Ectodermal cell (in vitro differentiated cells): ENCODE measurements at regions not wholly inside any gene's neighbourhood (a gene's known extent, or its start where the extent isn't known, plus 50 kb on each side); places are given as distances from the start of the nearest gene placed in this dataset.

Source experiments
- H3K27ac ChIP-seq: 2 replicates; pipeline ENCODE4 v1.7.0; 2013; ENCODE audit warnings: mild to moderate bottlenecking, low read depth, low read length; ENCODE audit not compliant: insufficient read depth, poor library complexity, severe bottlenecking
- H3K27me3 ChIP-seq: 2 replicates; pipeline ENCODE4 v1.7.0; 2013; ENCODE audit warnings: mild to moderate bottlenecking, low read length; ENCODE audit not compliant: insufficient read depth, control insufficient read depth, poor library complexity, severe bottlenecking
- H3K36me3 ChIP-seq: one replicate; pipeline ENCODE4 v1.7.0; 2013; ENCODE audit warnings: low read length; ENCODE audit not compliant: control insufficient read depth, insufficient read depth
- H3K4me1 ChIP-seq: one replicate; pipeline ENCODE4 v1.7.0; 2013; ENCODE audit warnings: low read length; ENCODE audit not compliant: control insufficient read depth, insufficient read depth
- H3K4me3 ChIP-seq: 2 replicates; pipeline ENCODE4 v1.7.0; 2013; ENCODE audit warnings: low read depth, low read length, control low read depth; ENCODE audit not compliant: insufficient read depth
- H3K9me3 ChIP-seq: 2 replicates; pipeline ENCODE4 v1.7.0; 2013; ENCODE audit warnings: mild to moderate bottlenecking, low read length, moderate library complexity; ENCODE audit not compliant: control insufficient read depth
- WGBS, 2 experiments: methylation state at CpG; one replicate each; pipeline ENCODE4 v1.1.7; 2013; ENCODE audit warnings: missing lambda C conversion rate in 2 of 2; 5-methylcytosine and 5-hydroxymethylcytosine counted together

DNA sequence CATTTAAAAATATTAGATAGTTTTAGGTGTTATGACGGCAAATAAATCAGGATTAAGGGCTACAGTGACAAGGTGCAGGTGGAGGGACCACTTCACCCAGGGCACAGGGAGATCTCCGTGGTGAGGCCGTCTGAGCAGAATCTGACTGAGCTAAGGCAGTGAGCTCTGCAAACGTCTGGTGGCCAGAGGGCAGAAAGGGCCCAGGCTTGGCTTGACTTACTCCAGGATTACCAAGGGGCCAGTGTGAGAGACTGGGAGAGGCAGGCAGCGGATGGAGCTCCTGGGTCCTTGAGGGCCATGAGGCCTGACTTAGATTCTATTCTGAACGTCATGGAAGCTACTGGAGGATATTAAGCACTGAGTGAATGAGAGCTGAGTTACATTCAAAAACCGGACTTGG lies 125.9 kb upstream of the B3GAT1 start:
- Histone ChIP-seq H3K27me3 (no peaks in the 10 kb centered on the region), H3K9me3 (no peaks in the 10 kb centered on the region), H3K36me3 (no peaks in the 10 kb centered on the region), H3K4me1 (peaks cover 11% of the 10 kb centered on the region), H3K27ac (no peak overlapping the region), H3K4me3 (no peak overlapping the region)
- WGBS, 2 experiments = 90 to 91% methylated on average over 7 of the region's 7 CpGs

DNA sequence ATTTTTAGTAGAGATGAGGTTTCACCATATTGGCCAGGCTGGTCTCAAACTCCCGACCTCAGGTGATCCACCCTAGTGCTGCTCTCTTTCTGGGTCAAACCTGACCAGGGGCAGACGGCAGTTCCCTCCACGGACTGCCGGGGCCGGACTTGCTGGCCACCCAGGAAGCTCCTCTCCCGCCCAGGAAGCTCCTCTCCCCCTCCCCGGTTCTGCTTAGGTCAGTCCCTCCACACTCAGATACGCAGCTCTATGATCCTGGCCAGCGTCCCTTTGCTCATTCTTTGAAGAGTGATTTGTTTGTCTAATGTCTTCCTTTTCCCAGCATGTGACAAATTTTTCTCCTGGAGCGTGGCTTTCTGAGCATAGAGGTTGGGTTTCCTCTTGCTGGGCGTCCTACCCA lies 125.3 kb upstream of the B3GAT1 start:
- Histone ChIP-seq H3K4me3 (no peak overlapping the region), H3K27ac (no peak overlapping the region), H3K4me1 (peaks cover 17% of the 10 kb centered on the region), H3K27me3 (no peaks in the 10 kb centered on the region), H3K36me3 (no peaks in the 10 kb centered on the region), H3K9me3 (no peaks in the 10 kb centered on the region)
- WGBS, 2 experiments = 89% methylated on average over 10 to 11 of the region's 11 CpGs

- Histone ChIP-seq H3K27me3 (no peaks in the 10 kb centered on the region), H3K36me3 (no peaks in the 10 kb centered on the region), H3K4me1 (peaks cover 23% of the 10 kb centered on the region), H3K27ac (no peak overlapping the region), H3K9me3 (no peaks in the 10 kb centered on the region), H3K4me3 (no peak overlapping the region)
- WGBS, 2 experiments = 89 to 91% methylated on average over 7 to 8 of the region's 8 CpGs
Measured at GRCh38 chr11:134536677-134537076, 124.6 kb upstream of the B3GAT1 start.

DNA sequence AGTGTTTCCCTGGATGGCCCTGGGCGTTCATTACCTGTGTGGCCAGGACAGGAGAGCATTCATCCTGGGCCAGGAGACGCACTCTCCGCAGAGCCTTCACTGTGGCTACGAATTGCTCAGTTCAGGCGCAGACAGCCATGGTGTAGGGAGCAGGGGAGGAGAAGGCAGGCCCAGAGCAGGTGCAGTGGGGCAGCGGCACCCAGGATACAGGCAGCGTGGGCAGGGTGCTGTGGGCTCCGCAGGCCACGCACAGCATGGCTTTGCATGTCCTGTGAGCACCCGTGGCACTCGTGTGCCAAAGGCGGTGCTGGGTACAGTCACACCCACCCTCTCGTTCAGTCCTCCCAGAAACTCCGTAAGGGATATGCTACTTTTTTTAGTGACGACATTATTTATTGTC lies 124.2 kb upstream of the B3GAT1 start:
- Histone ChIP-seq H3K27me3 (no peaks in the 10 kb centered on the region), H3K36me3 (no peaks in the 10 kb centered on the region), H3K4me1 (peaks cover 27% of the 10 kb centered on the region), H3K27ac (no peak overlapping the region), H3K4me3 (no peak overlapping the region), H3K9me3 (no peaks in the 10 kb centered on the region)
- WGBS, 2 experiments = 93 to 95% methylated on average over 15 of the region's 15 CpGs

GRCh38 chr11:134535029-134536025 lies 123.3 kb upstream of the B3GAT1 start:
- no peaks in the 10 kb centered on the region for H3K27me3 ChIP-seq
- 94 to 95% methylated on average over 22 of the region's 22 CpGs for WGBS, 2 experiments
- H3K9me3 ChIP-seq = no peaks in the 10 kb centered on the region
- no peak overlapping the region for H3K27ac ChIP-seq
- no peaks in the 10 kb centered on the region for H3K36me3 ChIP-seq
- H3K4me1 ChIP-seq = peaks cover 35% of the 10 kb centered on the region
- no peak overlapping the region for H3K4me3 ChIP-seq

DNA sequence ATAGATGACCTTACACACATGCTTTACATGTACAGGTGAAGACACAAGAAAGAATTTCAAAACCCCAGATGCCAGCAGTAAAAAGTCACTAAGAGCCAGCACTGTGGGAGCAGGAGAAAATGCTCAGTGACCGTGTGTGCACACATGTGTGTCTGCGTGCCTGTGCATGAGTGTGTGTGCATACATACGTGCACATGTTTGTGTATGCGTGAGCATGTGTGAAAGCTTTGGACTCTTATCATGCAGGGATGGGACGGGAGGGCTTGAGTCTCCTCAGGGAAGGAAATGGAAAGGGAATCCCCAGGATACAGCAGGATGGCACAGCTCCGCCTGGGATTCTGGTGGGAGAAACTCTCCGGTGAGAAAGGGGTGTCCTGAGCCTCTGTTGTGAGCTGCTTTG lies 121.5 kb upstream of the B3GAT1 start:
- 94 to 96% methylated on average over 7 of the region's 7 CpGs for WGBS, 2 experiments
- no peak overlapping the region for H3K4me3 ChIP-seq
- no peak overlapping the region for H3K27ac ChIP-seq
- no peaks in the 10 kb centered on the region for H3K9me3 ChIP-seq
- H3K36me3 ChIP-seq = no peaks in the 10 kb centered on the region
- H3K27me3 ChIP-seq = no peaks in the 10 kb centered on the region
- peaks cover 33% of the 10 kb centered on the region for H3K4me1 ChIP-seq

DNA sequence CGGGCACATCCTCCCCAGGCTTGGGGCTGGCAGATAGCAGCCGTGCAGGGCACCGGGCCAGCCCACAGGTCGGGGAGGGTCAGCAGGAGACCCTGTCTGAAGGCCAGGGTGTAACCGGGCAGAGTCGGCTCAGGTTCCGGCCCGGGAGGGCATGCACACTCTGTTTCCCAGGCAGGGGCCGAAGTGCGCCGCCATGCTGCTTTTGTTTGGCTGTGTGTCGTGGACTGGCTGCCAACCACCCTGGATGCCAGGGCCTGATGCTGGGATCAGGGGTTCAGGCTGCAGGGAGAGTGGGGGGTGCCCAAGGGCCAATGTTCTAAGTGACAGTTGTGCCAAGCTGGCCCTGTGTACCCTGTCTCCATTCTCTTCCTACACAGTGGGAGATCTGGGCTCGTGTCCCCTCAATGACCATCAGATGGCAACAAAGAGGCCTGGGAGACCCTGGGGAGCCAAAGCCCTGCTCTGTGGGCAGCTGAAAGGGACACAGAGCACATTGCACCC lies 120.9 kb upstream of the B3GAT1 start:
- Histone ChIP-seq H3K4me3 (no peak overlapping the region), H3K36me3 (no peaks in the 10 kb centered on the region), H3K27ac (no peak overlapping the region), H3K27me3 (no peaks in the 10 kb centered on the region), H3K9me3 (no peaks in the 10 kb centered on the region), H3K4me1 (peaks cover 31% of the 10 kb centered on the region)
- WGBS, 2 experiments = 94% methylated on average over 13 of the region's 13 CpGs

GRCh38 chr11:134532131-134532920 lies 120.3 kb upstream of the B3GAT1 start:
- H3K27ac ChIP-seq = no peak overlapping the region
- WGBS, 2 experiments = 89 to 90% methylated on average over 23 of the region's 23 CpGs
- H3K27me3 ChIP-seq = no peaks in the 10 kb centered on the region
- H3K36me3 ChIP-seq = no peaks in the 10 kb centered on the region
- H3K9me3 ChIP-seq = no peaks in the 10 kb centered on the region
- H3K4me3 ChIP-seq = no peak overlapping the region
- H3K4me1 ChIP-seq = peaks cover 36% of the 10 kb centered on the region

DNA sequence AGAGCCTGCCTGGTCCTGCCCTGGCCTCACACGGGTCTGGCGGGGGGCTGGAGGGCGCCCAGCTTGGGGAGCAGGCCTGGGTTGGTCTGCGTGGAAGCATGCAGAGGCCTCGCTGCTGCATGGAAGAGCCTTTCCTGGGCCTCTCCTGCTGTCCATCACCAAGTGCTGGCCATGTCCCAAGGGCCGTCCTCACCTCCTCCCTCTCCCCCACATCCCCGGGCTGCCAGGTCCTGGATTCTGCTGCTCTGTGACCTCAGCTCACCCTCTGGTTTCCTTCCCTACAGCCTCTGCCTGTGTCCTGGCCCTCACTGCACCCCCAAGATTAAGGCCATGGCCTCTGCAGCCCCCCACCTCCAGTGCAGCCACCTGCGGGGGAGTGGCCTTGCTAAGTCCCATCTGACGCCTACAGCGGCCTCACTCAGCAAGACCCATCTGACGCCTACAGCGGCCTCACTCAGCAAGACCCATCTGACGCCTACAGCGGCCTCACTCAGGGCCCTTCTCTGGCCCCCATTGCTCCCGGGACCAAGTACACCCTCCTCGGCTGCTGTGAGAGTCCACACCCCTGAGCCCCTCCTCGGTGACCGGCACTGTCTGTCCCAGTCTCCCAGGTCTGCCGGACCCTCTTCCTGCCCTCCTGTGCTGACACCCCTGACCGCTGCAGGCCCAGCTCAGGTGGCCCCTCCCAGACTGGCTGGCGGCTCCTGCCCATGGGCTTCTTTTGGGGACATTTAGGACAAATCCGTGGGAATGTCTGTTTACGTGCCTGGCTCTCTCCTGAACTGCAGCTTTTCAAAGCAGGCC lies 119.5 kb upstream of the B3GAT1 start:
- Histone ChIP-seq H3K9me3 (no peaks in the 10 kb centered on the region), H3K4me3 (no peak overlapping the region), H3K27ac (no peak overlapping the region), H3K36me3 (no peaks in the 10 kb centered on the region), H3K4me1 (peaks cover 36% of the 10 kb centered on the region), H3K27me3 (no peaks in the 10 kb centered on the region)
- WGBS, 2 experiments = 85 to 86% methylated on average over 23 of the region's 23 CpGs
